ENCODE measurements at regions not wholly inside any gene's neighbourhood (a gene's known extent, or its start where the extent isn't known, plus 50 kb on each side); places are given as distances from the start of the nearest gene placed in this dataset.
"Not testable (repeated sequence)": the region's sequence is repeated elsewhere in the genome, so short reads cannot be mapped to it uniquely, and the experiment has no call there.

GRCh38 chr6:152811785-152812184 lies 61.2 kb downstream of the VIP start:
- DNase-seq = no peak

DNA sequence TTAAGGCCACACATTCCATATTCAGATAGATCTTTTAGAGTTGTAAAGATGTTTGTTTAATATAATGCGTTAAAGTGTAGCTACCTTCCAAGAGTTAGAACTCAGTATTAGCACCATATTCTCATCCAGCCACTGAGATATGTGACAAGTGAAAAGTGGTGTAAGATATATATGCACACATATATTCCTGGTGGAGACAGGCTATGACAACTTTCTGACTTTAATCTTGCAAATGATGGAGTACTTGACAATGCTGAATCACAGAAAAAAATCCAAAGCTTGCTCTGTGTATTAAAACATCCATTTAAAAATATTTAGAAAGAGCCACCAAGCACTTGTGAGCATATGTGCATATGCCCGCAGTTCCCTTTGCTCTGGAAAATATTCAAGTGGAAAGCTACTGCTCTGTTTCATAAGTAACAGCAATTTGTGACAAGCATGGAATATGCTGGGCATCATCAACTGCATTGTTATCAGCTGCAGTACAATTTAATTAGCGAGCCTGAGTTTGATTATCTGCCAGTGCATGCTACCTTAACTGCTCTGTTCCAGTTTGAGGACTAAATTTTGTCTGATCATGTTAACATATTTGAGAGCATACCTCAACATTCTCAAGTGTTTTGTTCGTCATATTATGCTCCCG lies 64.8 kb downstream of the VIP start:
- no peak for DNase-seq

DNA sequence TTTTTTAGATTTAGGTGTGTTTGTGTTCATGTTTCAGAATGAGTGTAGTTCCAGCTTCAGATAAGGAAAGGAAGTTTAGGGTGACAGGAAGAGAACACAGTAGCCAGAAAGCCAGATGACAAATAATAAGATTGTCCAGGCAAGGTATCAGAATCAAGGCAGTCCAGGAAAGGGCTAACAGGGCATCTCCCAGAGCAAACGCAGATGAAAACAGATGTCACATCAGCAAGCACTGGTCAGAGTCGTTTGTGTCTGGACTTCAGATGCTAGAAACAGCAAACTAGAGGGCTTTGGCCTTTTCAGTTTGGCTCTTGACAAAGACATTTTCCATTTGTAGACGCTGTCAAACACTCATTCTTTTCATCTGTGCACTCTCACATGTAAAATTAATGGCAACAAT lies 65.5 kb downstream of the VIP start:
- no peak for DNase-seq

GRCh38 chr6:152821525-152821924 lies 70.9 kb downstream of the VIP start:
- DNase-seq = no peak

GRCh38 chr6:152824666-152825065 lies 74.1 kb downstream of the VIP start:
- no peak for DNase-seq

DNA sequence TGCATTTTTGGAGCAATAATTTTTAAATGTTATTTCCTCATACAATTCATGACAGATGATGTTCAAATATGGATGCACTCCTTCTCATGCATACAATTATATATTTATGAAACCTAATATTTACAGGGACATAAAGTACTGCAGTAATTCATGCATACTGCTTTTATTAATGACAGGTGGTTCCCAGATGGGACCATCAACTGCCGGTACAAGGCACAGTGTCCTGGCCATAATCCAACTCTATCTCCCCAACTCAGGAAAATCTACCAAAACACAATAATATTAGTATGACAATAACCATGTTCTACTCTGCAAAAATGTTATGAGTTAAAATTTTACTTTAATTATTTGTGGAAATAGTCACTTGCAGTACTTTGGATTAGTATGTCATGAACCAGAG lies 77.8 kb downstream of the VIP start:
- no peak for DNase-seq

DNA sequence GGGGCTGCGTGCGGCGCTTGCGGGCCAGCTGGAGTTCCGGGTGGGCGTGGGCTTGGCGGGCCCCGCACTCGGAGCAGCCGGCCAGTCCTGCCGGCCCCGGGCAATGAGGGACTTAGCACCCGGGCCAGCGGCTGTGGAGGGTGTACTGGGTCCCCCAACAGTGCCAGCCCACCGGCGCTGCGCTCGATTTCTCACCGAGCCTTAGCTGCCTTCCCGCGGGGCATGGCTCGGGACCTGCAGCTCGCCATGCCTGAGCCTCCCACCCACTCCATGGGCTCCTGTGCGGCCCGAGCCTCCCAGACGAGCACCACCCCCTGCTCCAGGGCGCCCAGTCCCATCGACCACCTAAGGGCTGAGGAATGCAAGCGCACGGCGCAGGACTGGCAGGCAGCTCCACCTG lies 83.8 kb downstream of the VIP start:
- not testable (repeated sequence) for DNase-seq

DNA sequence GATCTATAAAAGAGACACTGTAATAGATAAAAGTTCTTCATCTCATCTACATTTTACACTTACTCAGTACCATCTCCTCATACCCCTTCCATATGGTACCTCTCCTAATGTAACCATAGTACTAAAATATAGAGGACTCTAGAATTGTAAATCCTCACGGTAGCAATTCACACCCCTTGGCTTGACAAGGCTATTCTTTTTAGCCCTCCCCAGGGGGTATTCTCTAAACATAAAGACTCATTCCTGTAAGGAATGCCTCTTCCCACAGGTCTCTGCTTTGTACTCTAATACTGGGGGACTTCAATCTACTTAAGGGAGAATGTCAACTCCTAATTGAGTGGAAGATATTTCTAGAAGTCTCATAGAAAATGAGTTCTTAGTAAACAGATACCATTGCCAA lies 85.9 kb downstream of the VIP start:
- DNase-seq = no peak

DNA sequence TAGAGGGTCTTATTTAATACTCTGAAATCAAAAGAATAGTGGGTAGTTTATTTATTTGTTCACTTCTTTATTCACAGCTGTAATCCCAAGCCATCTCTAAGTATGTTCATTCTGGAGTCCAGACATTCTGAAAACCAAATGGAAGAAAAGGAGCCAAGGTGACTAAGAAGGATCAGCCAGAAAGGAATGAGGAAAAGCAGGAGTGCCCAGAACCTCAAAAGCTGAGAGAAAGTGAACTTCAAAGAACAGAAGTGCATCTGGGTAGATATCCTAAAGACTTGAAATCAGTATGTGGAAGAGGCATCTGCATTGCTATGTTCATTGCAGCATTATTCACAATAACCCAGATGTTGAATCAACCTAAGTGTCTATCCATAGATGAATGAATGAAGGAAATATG lies 94.8 kb downstream of the VIP start:
- DNase-seq = no peak

- DNase-seq = no peak
These were observed 96.2 kb downstream of the VIP start for GRCh38 chr6:152846825-152847224.

GRCh38 chr6:152848919-152849318 lies 98.3 kb downstream of the VIP start:
- DNase-seq = no peak

DNA sequence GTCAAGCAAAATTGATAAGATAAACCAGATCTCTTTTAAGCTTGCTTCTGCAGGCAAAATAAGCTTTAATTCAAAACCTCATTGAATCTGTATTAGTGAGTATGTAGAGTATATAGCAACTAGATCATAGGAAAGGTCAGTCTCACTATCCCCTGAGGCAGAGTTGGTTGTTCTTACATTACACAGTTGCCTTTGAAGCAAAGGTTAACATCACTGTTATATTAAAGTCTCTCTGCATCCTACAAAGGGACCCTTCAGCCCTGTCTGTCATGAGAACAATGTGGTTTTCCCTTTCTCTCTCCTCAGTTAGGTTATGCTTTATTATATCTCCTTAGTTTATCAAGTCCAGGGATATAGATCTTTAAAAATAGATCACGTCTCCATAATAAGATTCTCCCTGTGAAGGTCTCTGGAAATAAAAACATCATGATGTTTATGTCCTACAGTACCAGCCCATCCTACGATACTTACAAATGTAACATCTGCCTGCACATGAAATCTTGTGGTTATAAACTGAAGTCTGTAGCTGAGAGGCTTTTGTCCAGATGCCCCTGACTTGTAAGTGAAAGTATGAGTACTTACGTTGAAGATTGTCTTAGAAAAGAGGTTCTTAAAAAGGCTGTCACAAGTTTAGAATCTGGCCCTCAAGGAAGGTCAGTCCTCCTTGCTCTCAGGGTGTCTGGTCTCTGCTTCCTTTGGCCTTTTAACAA lies 103.6 kb downstream of the VIP start:
- DNase-seq = no peak

- no peak for DNase-seq
These were observed 107.5 kb downstream of the VIP start for GRCh38 chr6:152858141-152858540.

DNA sequence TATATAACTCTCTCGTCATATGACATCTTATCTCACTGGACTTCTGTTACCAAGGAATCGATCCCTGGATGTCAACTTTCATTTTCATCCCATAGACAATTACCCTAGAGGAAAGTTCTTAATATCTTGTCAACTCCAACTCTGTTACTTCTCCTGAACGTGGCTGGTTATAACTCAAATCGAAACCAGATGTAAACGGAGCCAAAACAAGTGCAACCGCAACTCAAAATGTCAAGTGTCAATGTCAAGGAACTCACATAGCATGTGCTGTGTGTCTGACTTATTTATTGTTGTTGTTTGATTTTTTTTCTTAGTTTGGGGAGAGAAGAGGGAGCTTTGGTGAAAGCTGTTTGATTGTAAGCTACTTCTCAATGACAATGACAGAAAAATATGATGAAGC lies 108.6 kb downstream of the VIP start:
- no peak for DNase-seq

DNA sequence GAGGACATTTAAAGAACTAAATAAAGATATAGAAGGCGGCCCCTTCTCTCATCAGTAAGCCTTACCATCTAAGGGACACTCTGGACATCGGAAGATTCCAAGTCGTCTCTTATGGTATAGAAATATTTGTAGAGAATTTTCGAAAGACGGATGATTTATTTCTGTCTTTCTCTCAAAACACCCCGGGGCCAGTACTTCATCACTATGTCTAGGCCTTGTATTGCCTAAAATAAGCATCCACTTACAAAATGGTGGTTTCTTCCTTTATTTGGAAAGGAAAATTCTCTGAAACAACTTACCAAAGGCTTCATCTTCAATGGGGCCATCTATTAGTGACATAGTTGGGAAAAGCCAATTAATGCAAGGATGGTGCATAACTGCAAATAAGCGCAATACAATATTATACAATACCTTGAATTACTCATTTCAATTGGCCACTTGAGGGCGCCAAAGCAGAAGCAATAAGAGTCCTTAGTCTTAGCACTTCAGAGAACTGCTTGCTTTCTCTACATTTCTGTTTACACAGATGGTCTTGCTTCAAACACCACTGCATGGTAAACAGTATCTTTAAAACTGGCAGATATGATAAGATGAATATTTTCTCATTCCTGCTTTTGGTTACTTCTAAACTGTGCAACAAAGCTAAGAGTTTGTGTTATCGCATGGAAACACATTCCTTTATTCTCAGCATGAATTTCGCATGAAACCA lies 113.2 kb downstream of the VIP start:
- peak; percentile 13 for DNase-seq

DNA sequence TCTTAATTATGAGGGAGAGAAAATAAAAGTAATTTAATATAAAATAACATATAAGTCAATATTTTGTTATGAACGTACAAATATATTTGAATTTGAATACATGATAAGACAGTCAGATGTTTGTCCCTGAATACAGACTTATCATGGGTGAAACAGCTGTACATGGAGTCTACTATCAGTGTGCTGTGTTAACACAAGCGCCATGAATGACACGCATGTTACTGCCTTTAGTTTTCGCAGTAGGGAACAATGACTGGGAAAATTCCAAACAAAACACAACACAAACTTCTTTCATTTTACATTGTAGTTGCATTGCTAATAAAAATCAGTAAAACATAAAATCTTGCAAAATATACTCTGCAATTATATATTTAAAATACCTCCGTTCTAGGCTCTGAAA lies 108.6 kb downstream of the FBXO5 start:
- DNase-seq = no peak

DNA sequence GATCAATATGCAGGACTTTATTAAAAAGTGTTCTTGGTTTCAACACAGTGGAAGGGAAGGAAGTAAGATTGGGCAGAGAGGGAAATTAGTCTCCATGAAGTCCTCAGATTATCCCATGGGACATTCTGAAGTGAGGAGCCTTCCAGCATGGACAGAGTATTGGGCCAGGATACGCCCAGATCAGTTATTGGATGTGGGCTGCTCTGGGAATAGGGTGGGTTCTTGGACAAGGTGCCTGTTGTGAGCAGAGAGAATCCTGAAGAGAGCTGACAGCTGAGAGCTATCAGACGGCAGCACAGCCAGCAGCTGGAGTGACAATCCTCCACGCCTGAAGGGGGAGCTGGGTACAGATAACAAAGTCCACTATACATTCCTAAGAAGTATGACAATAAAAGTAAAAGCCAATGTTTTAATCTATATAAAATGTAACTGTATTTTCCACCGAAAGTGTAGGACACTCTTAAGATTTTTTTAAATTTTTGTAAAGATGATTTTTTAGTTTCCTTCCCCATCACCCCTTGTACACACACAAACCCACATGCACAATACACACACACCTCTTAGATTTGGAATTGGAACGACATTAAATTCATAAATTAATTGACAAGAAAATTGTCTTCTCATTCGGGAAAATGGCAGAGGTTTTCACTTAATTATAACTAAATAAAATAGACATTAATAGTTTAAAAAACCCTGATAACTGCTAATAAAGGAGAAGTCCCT lies 107.8 kb downstream of the FBXO5 start:
- no peak for DNase-seq

DNA sequence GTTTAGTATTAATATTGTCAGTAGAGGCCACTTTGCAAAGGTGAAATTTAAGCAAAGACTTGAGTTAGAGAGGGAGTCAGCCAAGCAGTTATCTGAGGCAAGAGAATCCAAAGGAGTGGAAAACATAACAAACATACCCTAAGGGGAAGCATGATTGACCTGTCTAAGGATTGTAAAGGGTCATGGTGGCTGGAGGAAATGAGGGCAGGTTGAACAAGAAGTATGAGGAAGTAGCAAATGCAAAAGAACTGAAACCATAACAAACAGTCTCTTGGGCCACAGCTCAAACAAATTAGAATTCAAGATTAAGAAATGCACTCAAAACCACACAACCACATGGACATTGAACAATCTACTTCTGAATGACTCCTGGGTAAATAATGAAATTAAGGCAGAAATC lies 103.2 kb downstream of the FBXO5 start:
- no peak for DNase-seq

GRCh38 chr6:152893187-152893586 lies 89.7 kb downstream of the FBXO5 start:
- DNase-seq = no peak

- no peak for DNase-seq
These were observed 85.9 kb downstream of the FBXO5 start for GRCh38 chr6:152896923-152897322.

DNA sequence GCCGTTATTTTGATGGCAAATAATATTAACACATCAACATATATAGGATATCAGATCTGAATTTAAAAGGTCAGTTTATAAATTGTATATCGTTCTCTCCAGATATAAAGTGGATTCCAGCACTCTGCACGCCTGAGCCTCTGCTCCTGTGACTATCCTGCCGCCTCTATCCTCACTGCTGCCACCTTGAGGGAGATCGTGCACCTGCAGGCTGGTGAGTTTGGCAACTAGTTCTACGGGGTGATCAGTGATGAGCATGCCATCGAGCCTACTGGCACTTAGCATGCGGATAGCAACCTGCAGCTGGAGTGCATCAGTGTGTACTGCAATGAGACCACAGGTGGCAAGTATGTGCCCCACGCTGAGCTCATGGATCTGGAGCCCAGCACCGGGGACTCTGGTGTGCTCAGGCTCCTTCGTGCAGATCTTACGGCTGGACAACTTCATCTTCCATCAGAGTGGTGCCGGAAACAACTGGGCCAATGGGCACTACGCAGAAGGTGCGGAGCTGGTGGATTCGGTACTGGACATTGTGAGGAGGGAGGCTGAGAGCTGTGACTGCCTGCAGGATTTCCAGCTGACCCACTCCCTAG lies 84.9 kb downstream of the FBXO5 start:
- peak; percentile 40 for DNase-seq

DNA sequence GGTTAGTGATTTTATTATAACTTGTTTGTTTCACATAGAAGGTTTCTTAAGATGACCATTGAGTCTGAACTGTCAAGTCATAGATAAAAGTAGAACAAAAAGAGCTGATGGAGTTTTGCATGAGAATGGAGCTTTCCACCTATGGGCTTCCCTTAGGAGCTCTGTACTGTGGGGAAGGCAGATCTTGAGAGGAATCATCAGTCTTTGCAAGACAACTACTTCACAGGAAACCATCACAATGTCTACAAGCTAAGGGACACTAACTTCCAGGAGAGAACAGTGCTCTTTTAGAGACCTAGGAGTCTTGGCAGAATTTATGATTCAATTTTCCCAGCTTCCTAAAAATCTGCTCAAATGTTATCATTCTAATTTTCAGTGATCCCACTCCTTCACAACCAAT lies 78.2 kb downstream of the FBXO5 start:
- DNase-seq = no peak
